ENCODE measurements at regions not wholly inside any gene's neighbourhood (a gene's known extent, or its start where the extent isn't known, plus 50 kb on each side); places are given as distances from the start of the nearest gene placed in this dataset.

- no peak for DNase-seq (ENCODE audit: low read depth, low spot score)
Measured at GRCh38 chr4:20352163-20352431, 100.4 kb downstream of the SLIT2 start.

- no peak for DNase-seq (ENCODE audit: low read depth, low spot score)
Measured at GRCh38 chr4:20353646-20354045, 101.9 kb downstream of the SLIT2 start.

GRCh38 chr4:20354120-20354519 lies 102.4 kb downstream of the SLIT2 start:
- no peak for DNase-seq (ENCODE audit: low read depth, low spot score)

- peak; percentile 32 for DNase-seq (ENCODE audit: low read depth, low spot score)
Measured at GRCh38 chr4:20356565-20356964, 104.9 kb downstream of the SLIT2 start.

GRCh38 chr4:20358110-20358509 lies 106.4 kb downstream of the SLIT2 start:
- no peak for DNase-seq (ENCODE audit: low read depth, low spot score)

GRCh38 chr4:20359692-20360091 lies 108.0 kb downstream of the SLIT2 start:
- no peak for DNase-seq (ENCODE audit: low read depth, low spot score)

GRCh38 chr4:20362148-20362547 lies 110.4 kb downstream of the SLIT2 start:
- no peak for DNase-seq (ENCODE audit: low read depth, low spot score)

GRCh38 chr4:20364969-20365368 lies 113.3 kb downstream of the SLIT2 start:
- DNase-seq (ENCODE audit: low read depth, low spot score): no peak

GRCh38 chr4:20367446-20367845 lies 115.7 kb downstream of the SLIT2 start:
- no peak for DNase-seq (ENCODE audit: low read depth, low spot score)

- no peak for DNase-seq (ENCODE audit: low read depth, low spot score)
Measured at GRCh38 chr4:20368926-20369325, 117.2 kb downstream of the SLIT2 start.

- DNase-seq (ENCODE audit: low read depth, low spot score): no peak
Measured at GRCh38 chr4:20370274-20370673, 118.6 kb downstream of the SLIT2 start.

GRCh38 chr4:20376070-20376469 lies 124.4 kb downstream of the SLIT2 start:
- no peak for DNase-seq (ENCODE audit: low read depth, low spot score)

GRCh38 chr4:20378181-20378580 lies 126.5 kb downstream of the SLIT2 start:
- DNase-seq (ENCODE audit: low read depth, low spot score): no peak

GRCh38 chr4:20381005-20381404 lies 129.3 kb downstream of the SLIT2 start:
- DNase-seq (ENCODE audit: low read depth, low spot score): no peak

GRCh38 chr4:20383283-20383682 lies 131.6 kb downstream of the SLIT2 start:
- no peak for DNase-seq (ENCODE audit: low read depth, low spot score)

- DNase-seq (ENCODE audit: low read depth, low spot score): no peak
Measured at GRCh38 chr4:20383969-20384368, 132.3 kb downstream of the SLIT2 start.

- no peak for DNase-seq (ENCODE audit: low read depth, low spot score)
Measured at GRCh38 chr4:20384456-20384855, 132.8 kb downstream of the SLIT2 start.

GRCh38 chr4:20386001-20386740 lies 134.5 kb downstream of the SLIT2 start:
- DNase-seq (ENCODE audit: low read depth, low spot score): no peak

GRCh38 chr4:20386906-20387305 lies 135.2 kb downstream of the SLIT2 start:
- DNase-seq (ENCODE audit: low read depth, low spot score): no peak

GRCh38 chr4:20391198-20391597 lies 139.5 kb downstream of the SLIT2 start:
- DNase-seq (ENCODE audit: low read depth, low spot score): no peak

GRCh38 chr4:20391912-20392311 lies 140.2 kb downstream of the SLIT2 start:
- DNase-seq (ENCODE audit: low read depth, low spot score): no peak

- no peak for DNase-seq (ENCODE audit: low read depth, low spot score)
Measured at GRCh38 chr4:20393486-20394100, 141.9 kb downstream of the SLIT2 start.

GRCh38 chr4:20394512-20394911 lies 142.8 kb downstream of the SLIT2 start:
- DNase-seq (ENCODE audit: low read depth, low spot score): no peak

Measured in pulmonary artery endothelial cell (primary cell).